ENCODE measurements at regions not wholly inside any gene's neighbourhood (a gene's known extent, or its start where the extent isn't known, plus 50 kb on each side); places are given as distances from the start of the nearest gene placed in this dataset.

GRCh38 chr4:36719425-36719824 lies 438.0 kb downstream of the DTHD1 start:
- TF ChIP-seq CTCF (IDR thresholded peaks at IDR 0.05 in 4 of 5, conservative IDR thresholded peaks at IDR 0.05 in 1 of 5) (no peak), POLR2A (IDR thresholded peaks at IDR 0.05) (no peak)

Measured in gastrocnemius medialis (tissue), 4 donors.